BE2C (cell line): ENCODE measurements at regions not wholly inside any gene's neighbourhood (a gene's known extent, or its start where the extent isn't known, plus 50 kb on each side); places are given as distances from the start of the nearest gene placed in this dataset.

Experiments used
- DNase-seq: peaks from one replicate; pipeline ENCODE4 v3.0.0-alpha.2; 2020
- H3K27me3 ChIP-seq: fragments of 250-450 bp; sonication (Bioruptor Pico); 2 replicates; pipeline ENCODE4 v1.5.1; 2020; ENCODE audit warnings: mild to moderate bottlenecking
- H3K36me3 ChIP-seq: fragments of 250-450 bp; sonication (Bioruptor Pico); 2 replicates; pipeline ENCODE4 v1.5.1; 2020; ENCODE audit warnings: mild to moderate bottlenecking
- H3K4me1 ChIP-seq: fragments of 250-450 bp; sonication (Bioruptor Pico); 2 replicates; pipeline ENCODE4 v1.5.1; 2020
- H3K4me3 ChIP-seq: 2 replicates; pipeline ENCODE4 v1.5.1; 2011; ENCODE audit warnings: low read depth, low read length
- H3K9me3 ChIP-seq: fragments of 250-450 bp; sonication (Bioruptor Pico); 2 replicates; pipeline ENCODE4 v1.5.1; 2020
- TF ChIP-seq, protein P1 (sequence below): IDR thresholded peaks from 2 replicates; pipeline ENCODE4 v1.5.1; 2012; ENCODE audit warnings: mild to moderate bottlenecking, low read depth, low read length

DNA sequence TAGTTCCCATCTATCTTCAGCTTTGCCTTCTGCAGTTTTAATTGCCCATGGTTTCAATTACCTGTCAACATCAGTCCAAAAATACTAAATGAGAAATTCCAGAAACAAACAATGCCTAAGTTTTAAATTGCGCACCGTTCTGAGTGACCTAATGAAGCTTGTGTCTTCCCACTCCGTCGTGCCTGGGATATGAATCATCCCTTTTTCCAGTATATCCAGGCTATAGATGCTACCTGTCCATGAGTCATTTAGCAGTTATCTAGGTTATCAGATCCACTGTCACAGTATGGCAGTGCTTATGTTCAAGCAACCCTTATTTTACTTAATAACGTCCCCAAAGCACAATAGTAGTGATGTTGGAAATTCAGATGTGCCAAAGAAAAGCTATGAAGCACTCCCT, 363.6 kb upstream of the FAM241A start:
- no peak for DNase-seq
- TF ChIP-seq, protein P1, sequence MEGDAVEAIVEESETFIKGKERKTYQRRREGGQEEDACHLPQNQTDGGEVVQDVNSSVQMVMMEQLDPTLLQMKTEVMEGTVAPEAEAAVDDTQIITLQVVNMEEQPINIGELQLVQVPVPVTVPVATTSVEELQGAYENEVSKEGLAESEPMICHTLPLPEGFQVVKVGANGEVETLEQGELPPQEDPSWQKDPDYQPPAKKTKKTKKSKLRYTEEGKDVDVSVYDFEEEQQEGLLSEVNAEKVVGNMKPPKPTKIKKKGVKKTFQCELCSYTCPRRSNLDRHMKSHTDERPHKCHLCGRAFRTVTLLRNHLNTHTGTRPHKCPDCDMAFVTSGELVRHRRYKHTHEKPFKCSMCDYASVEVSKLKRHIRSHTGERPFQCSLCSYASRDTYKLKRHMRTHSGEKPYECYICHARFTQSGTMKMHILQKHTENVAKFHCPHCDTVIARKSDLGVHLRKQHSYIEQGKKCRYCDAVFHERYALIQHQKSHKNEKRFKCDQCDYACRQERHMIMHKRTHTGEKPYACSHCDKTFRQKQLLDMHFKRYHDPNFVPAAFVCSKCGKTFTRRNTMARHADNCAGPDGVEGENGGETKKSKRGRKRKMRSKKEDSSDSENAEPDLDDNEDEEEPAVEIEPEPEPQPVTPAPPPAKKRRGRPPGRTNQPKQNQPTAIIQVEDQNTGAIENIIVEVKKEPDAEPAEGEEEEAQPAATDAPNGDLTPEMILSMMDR = no peak
- Histone ChIP-seq H3K4me3 (no peak overlapping the region), H3K9me3 (no peaks in the 10 kb centered on the region), H3K4me1 (no peaks in the 10 kb centered on the region), H3K27me3 (no peaks in the 10 kb centered on the region), H3K36me3 (no peaks in the 10 kb centered on the region)

DNA sequence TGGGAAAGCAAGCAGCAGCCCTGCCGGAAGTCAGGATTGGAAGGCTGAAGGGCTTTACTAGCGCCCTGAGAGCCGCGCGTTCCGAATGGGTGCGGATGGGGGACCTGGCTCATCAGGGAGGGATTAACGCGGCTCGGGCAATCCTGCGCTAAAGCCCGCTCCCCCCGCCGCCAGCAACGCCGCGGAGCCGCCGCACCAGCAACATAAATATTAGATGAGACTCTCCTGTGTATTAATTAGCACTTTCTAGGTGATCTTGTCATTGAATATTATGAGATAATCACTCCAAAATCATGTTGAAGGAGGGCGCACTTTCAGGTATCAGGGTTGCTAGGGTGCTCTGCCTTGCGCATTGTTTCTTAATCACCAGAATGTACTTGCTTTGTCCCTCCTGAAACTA, 357.2 kb upstream of the FAM241A start:
- Histone ChIP-seq H3K4me3 (no peak overlapping the region), H3K4me1 (no peaks in the 10 kb centered on the region), H3K27me3 (no peaks in the 10 kb centered on the region), H3K36me3 (no peaks in the 10 kb centered on the region), H3K9me3 (no peaks in the 10 kb centered on the region)
- TF ChIP-seq, protein P1 = no peak
- DNase-seq = no peak

DNA sequence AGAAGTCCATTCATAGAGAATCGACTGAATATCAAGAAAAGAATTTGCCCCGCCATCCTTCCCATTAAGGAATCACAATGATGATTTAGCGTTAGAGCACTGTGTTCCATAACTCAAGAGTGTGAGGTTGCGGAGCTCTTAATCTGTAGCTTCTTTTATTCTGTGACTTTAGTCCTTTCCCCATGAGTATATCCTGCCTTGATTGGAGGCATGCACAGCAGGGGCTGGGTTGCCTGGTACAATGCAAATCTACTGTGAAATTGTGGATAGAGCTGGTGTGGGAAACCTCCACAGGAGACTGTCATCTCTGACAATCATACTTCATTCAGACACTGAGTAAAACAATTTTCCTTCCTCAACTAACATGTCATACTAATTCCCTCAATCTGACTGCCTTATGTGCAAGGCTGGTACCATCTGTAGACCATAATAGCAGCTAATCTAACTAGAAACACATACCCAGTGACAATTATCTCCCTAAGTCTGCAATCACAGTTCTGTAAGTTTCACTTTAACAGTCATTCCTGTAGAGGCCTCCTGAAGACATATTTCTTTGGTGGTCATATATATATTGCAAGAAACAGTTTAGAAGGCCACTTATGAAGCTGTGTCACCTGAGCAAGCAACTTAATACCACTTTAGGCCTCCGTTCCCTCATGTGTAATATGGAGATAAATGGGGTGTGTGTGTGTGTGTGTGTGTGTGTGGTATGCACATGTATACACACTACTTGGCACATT, 355.2 kb upstream of the FAM241A start:
- Histone ChIP-seq H3K4me3 (no peak overlapping the region), H3K27me3 (no peaks in the 10 kb centered on the region), H3K36me3 (no peaks in the 10 kb centered on the region), H3K9me3 (no peaks in the 10 kb centered on the region), H3K4me1 (no peaks in the 10 kb centered on the region)
- TF ChIP-seq, protein P1 = no peak
- no peak for DNase-seq

GRCh38 chr4:111792632-111793031, 352.6 kb upstream of the FAM241A start:
- TF ChIP-seq, protein P1 = no peak
- Histone ChIP-seq H3K4me3 (no peak overlapping the region), H3K27me3 (no peaks in the 10 kb centered on the region), H3K4me1 (no peaks in the 10 kb centered on the region), H3K9me3 (no peaks in the 10 kb centered on the region), H3K36me3 (no peaks in the 10 kb centered on the region)
- no peak for DNase-seq

DNA sequence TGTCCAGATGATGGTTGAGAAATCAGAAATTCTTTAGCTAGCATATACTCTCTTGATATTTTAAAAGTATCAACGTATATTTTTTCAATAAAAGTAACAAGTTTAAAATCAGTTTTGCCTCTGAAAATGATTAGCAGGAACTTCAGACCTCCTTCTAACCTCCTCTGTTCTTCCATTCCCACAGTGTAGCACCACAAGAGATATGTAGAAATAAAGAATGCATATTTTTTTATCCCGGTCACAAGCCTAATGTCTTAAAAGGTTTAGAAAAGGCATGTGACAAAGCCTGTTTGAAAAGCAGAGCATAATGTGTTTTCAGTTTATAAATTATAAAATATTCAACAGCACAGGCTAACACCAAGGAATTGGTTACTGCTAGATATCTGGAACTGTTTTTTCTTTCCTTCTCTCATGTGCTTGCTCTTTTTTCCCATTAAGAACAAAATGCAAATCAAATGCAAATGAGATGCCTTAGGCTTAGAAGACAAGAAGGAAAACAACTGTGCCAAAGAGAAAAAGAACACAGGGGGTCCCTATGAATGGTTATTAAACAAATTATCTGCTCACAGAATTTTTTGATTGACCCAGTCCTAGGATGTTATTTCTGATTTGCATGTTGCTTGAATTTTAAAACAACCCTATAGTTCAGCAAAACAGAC, 351.7 kb upstream of the FAM241A start:
- H3K4me1 ChIP-seq = no peaks in the 10 kb centered on the region
- H3K4me3 ChIP-seq = no peak overlapping the region
- no peaks in the 10 kb centered on the region for H3K36me3 ChIP-seq
- no peaks in the 10 kb centered on the region for H3K27me3 ChIP-seq
- TF ChIP-seq, protein P1 = no peak
- no peaks in the 10 kb centered on the region for H3K9me3 ChIP-seq
- DNase-seq = no peak
